CD4-positive, alpha-beta T cell (primary cell): ENCODE measurements at regions not wholly inside any gene's neighbourhood (a gene's known extent, or its start where the extent isn't known, plus 50 kb on each side); places are given as distances from the start of the nearest gene placed in this dataset.

Experiments
- ATAC-seq: fragments of 200-7000 bp; cut with Tn5 transposase; one replicate; pipeline ENCODE4 v1.10.0; 2022; ENCODE audit warnings: mild to moderate bottlenecking; ENCODE audit not compliant: poor library complexity
- CTCF ChIA-PET: fragments of 350-600 bp; sonication (Branson Sonifier 250); formaldehyde crosslinking; loops from one replicate; lab custom pipeline; 2021; ENCODE audit warnings: antibody characterized with exemption, inconsistent platforms; lab: Charles Lee
- POLR2A ChIA-PET: fragments of 350-600 bp; sonication (Branson Sonifier 250); formaldehyde crosslinking; loops from one replicate; lab custom pipeline; 2021; ENCODE audit warnings: antibody characterized with exemption, inconsistent platforms; lab: Charles Lee
- DNase-seq, 14 experiments: peaks; one replicate each; pipeline ENCODE4 v3.0.0-alpha.2; 2013 to 2020; ENCODE audit warnings: mixed read lengths in 2 of 14
- H3K27ac ChIP-seq, 2 donors: one replicate each; pipeline versions ENCODE4 v1.5.1 to v1.7.0; 2013; ENCODE audit warnings: low read length in 2 of 2, low read depth in 1 of 2, mild to moderate bottlenecking in 1 of 2
- H3K27me3 ChIP-seq, 2 experiments: 1 replicate in 1 of 2; 2 replicates in 1 of 2; pipeline versions ENCODE4 v1.6.1 to v1.7.0; 2013; ENCODE audit warnings: low read length in 2 of 2, control low read depth in 1 of 2, mild to moderate bottlenecking in 1 of 2, moderate library complexity in 1 of 2; ENCODE audit not compliant: insufficient read depth in 2 of 2, control insufficient read depth in 1 of 2
- H3K36me3 ChIP-seq: one replicate; pipeline ENCODE4 v1.6.1; 2013; ENCODE audit warnings: low read length, control low read depth; ENCODE audit not compliant: insufficient read depth
- H3K4me1 ChIP-seq: one replicate; pipeline ENCODE4 v1.6.1; 2013; ENCODE audit warnings: low read length, control low read depth; ENCODE audit not compliant: insufficient read depth
- H3K4me3 ChIP-seq: one replicate; pipeline ENCODE4 v1.5.1; 2013; ENCODE audit warnings: mild to moderate bottlenecking, low read length, moderate library complexity
- H3K9me3 ChIP-seq, 2 experiments: 1 replicate in 1 of 2; 2 replicates in 1 of 2; pipeline versions ENCODE4 v1.6.1 to v1.7.0; 2013; ENCODE audit warnings: low read length in 2 of 2, mild to moderate bottlenecking in 2 of 2, control low read depth in 1 of 2, moderate library complexity in 1 of 2; ENCODE audit not compliant: control insufficient read depth in 1 of 2, insufficient read depth in 1 of 2
- H3K27ac Mint-ChIP-seq: one replicate; pipeline ENCODE4 v1.8.0; 2020; ENCODE audit warnings: mixed read lengths
- H3K27me3 Mint-ChIP-seq: one replicate; pipeline ENCODE4 v1.8.0; 2021; ENCODE audit warnings: mixed read lengths
- H3K36me3 Mint-ChIP-seq: one replicate; pipeline ENCODE4 v1.8.0; 2021; ENCODE audit warnings: low read depth, mixed read lengths
- H3K4me1 Mint-ChIP-seq: one replicate; pipeline ENCODE4 v1.8.0; 2021; ENCODE audit warnings: low read depth, mixed read lengths
- H3K4me3 Mint-ChIP-seq: one replicate; pipeline ENCODE4 v1.8.0; 2020; ENCODE audit warnings: mild to moderate bottlenecking, mixed read lengths
- H3K9me3 Mint-ChIP-seq: one replicate; pipeline ENCODE4 v1.8.0; 2020; ENCODE audit warnings: mixed read lengths
- CTCF ChIP-seq: fragments of 200-600 bp; IDR thresholded peaks from one replicate; pipeline ENCODE4 v1.8.0; 2022; ENCODE audit warnings: antibody characterized with exemption, mild to moderate bottlenecking
- intact Hi-C, 2 experiments: fragments of 100-400 bp; cut with DNase I in 1 of 2; cut with micrococcal nuclease in 1 of 2; formaldehyde crosslinking; loops; one replicate each; pipeline versions ENCODE4 v1.15.1 to v1.9.0; 2023 to 2025; cut with DNase I, micrococcal nuclease

- no peaks in the 10 kb centered on the region for H3K36me3 Mint-ChIP-seq
- Histone ChIP-seq H3K9me3 (no peaks in the 10 kb centered on the region), H3K36me3 (no peaks in the 10 kb centered on the region), H3K4me3 (no peak overlapping the region), H3K4me1 (no peaks in the 10 kb centered on the region), H3K27ac (no peak overlapping the region), H3K27me3 (no peaks in the 10 kb centered on the region)
- intact Hi-C loops, result no loop called here
- TF ChIP-seq CTCF, result no peak
- CTCF ChIA-PET, result no interaction called here
- POLR2A ChIA-PET, result no interaction called here
- no peaks in the 10 kb centered on the region for H3K27me3 Mint-ChIP-seq
- H3K4me3 Mint-ChIP-seq, result no peak overlapping the region
- no peak overlapping the region for H3K27ac Mint-ChIP-seq
- DNase-seq, result no peak
- no peak for ATAC-seq
- H3K4me1 Mint-ChIP-seq, result no peaks in the 10 kb centered on the region
- H3K9me3 Mint-ChIP-seq, result no peaks in the 10 kb centered on the region
Measured at GRCh38 chr1:56139836-56140235, 439.5 kb downstream of the PLPP3 start.

DNA sequence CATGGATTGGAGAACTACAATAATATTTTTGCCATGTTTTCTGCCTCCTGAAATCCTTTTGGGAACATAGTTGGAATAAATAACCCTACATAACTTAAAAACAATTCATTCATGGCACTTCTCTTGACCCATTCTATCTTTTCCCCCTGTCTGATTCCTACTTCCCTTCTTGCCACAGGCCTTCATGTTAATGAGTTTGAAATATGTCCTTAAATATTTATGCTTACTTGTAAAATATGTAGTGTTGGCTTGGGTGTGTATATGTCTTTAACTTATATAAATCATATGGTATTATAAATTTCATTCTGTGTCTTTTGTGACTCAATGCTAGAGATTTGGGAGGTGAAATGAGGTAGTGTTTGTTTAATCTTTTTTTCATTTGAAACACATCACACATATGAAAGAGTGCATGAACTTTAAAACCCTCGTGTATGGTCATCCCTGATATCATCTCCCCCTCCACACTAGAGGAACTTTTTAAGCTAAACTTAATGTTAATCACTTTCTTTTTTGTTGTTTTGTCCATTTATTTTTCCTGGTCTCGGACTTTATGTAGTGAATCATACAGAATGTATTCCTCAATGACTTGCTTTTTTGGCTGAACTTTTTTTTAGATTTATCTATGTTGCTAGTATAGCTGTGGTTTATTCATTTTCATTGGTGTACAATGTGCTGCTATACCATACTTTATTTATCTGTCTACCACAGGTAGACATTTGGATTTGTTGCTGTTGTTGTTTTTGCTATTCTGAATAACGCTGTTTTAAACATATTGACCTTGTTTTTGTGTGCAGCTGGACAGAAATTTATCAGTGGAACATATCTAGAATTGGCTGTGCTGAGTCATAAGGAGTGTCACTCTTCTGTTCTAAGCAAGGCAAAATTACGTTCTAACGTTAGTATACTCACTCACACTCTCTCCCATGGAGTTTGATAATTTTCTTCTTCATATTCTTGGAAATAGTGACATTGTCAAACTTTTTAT lies 441.6 kb downstream of the PLPP3 start:
- no peaks in the 10 kb centered on the region for H3K9me3 Mint-ChIP-seq
- Histone ChIP-seq H3K4me1 (no peaks in the 10 kb centered on the region), H3K36me3 (no peaks in the 10 kb centered on the region), H3K4me3 (no peak overlapping the region), H3K27ac (no peak overlapping the region), H3K9me3 (no peaks in the 10 kb centered on the region), H3K27me3 (no peaks in the 10 kb centered on the region)
- peaks cover under 1% of the 10 kb centered on the region for H3K4me1 Mint-ChIP-seq
- ChIA-PET CTCF (no interaction called here), POLR2A (no interaction called here)
- no peak overlapping the region for H3K4me3 Mint-ChIP-seq
- no peak for ATAC-seq
- intact Hi-C loops, result no loop called here
- no peak for DNase-seq
- H3K36me3 Mint-ChIP-seq, result no peaks in the 10 kb centered on the region
- no peak for TF ChIP-seq CTCF
- H3K27me3 Mint-ChIP-seq, result no peaks in the 10 kb centered on the region
- H3K27ac Mint-ChIP-seq, result no peak overlapping the region

DNA sequence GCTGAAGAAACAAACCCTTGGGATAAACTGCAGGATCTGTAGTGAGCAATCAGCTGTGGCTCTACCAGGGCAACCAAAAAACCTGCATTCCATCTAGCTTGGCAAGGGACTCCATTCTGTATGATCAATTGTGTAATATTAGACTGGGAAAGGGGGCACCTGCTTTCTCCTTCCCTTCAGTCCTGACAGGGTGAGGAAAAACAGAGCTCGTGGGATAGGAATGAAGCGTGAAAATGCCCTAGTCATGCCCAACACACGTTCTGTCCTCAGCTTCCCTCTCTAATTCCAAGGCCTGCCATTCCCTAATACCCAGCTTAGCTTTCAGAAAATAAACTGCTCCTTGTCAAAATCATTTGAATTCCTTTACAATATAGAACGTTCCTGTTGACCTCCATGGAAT lies 442.3 kb downstream of the PLPP3 start:
- ATAC-seq (no peak), DNase-seq (no peak)
- ChIA-PET POLR2A (no interaction called here), CTCF (no interaction called here)
- peaks cover 4% of the 10 kb centered on the region for H3K4me1 Mint-ChIP-seq
- no peak overlapping the region for H3K27ac Mint-ChIP-seq
- no peak overlapping the region for H3K4me3 Mint-ChIP-seq
- no peaks in the 10 kb centered on the region for H3K36me3 Mint-ChIP-seq
- H3K9me3 Mint-ChIP-seq, result no peaks in the 10 kb centered on the region
- no peaks in the 10 kb centered on the region for H3K27me3 ChIP-seq
- H3K4me3 ChIP-seq, result no peak overlapping the region
- intact Hi-C loops, result no loop called here
- no peaks in the 10 kb centered on the region for H3K4me1 ChIP-seq
- no peaks in the 10 kb centered on the region for H3K27me3 Mint-ChIP-seq
- TF ChIP-seq CTCF, result no peak
- H3K36me3 ChIP-seq, result no peaks in the 10 kb centered on the region
- H3K27ac ChIP-seq, result no peak overlapping the region
- no peaks in the 10 kb centered on the region for H3K9me3 ChIP-seq
